ENCODE measurements at regions not wholly inside any gene's neighbourhood (a gene's known extent, or its start where the extent isn't known, plus 50 kb on each side); places are given as distances from the start of the nearest gene placed in this dataset.

DNA sequence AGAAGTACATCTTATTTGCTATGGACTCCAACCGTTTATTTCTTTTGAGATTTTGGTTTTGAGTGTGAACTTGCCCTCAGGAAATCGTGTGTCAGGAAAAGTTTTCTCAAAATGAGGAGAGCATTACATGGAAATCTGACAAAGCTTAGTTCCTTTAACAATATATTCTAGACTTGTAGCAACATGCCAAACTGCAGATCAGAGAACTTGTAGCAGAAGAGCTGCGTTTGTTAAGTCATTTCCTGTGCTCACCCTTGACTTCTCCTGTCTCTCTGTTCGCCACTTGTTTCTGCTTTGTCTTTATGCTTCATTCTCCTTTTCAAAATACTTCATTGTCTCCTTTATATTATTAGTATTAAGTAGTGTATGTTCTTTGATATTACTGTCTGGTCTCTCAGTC is 116.6 kb upstream of the FOXP2 start:
- 71% methylated on average over 4 of the region's 4 CpGs for WGBS

DNA sequence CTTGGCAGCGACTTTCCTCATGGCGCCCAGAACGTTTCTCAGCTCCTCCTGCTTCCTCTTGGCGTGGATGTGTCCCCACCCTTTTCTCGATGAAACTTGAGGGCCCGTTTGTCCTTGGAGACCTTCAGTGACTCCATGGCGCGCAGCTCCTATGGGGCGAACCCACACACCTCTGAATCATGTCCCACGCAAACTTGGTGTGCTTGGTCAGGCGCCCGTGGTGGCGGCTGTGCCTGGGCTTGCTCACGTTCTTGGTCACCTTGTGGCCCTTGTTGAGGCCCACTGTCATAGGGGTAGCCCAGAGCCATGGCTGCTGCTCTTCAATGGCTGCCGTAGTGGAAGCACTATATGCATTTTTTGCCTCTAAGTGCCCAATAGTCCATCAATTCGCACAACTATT is 117.5 kb upstream of the FOXP2 start:
- H3K9me3 ChIP-seq (ENCODE audit: control insufficient read depth in 4 of 4, low read length in 3 of 4): no peaks in the 10 kb centered on the region
- H3K9ac ChIP-seq (ENCODE audit: low read depth in 1 of 2, low read length in 2 of 2): no peak overlapping the region
- H3K4me3 ChIP-seq (ENCODE audit: low read depth in 1 of 3, low read length in 3 of 3): no peak overlapping the region
- H3K4me1 ChIP-seq (ENCODE audit: control insufficient read depth in 4 of 4, insufficient read depth in 4 of 4, low read length in 3 of 4): no peaks in the 10 kb centered on the region
- no peak overlapping the region for H3K27ac ChIP-seq (ENCODE audit: low read depth in 1 of 2, low read length in 2 of 2)
- 96% methylated on average over 16 of the region's 16 CpGs for WGBS
- no peak for DNase-seq (ENCODE audit: low spot score)
- no peaks in the 10 kb centered on the region for H3K27me3 ChIP-seq (ENCODE audit: control insufficient read depth in 4 of 4, insufficient read depth in 4 of 4, low read length in 3 of 4)
- H3K36me3 ChIP-seq (ENCODE audit: control insufficient read depth in 4 of 4, insufficient read depth in 3 of 4, low read depth in 1 of 4, low read length in 3 of 4): no peaks in the 10 kb centered on the region
- TF ChIP-seq, protein P1, sequence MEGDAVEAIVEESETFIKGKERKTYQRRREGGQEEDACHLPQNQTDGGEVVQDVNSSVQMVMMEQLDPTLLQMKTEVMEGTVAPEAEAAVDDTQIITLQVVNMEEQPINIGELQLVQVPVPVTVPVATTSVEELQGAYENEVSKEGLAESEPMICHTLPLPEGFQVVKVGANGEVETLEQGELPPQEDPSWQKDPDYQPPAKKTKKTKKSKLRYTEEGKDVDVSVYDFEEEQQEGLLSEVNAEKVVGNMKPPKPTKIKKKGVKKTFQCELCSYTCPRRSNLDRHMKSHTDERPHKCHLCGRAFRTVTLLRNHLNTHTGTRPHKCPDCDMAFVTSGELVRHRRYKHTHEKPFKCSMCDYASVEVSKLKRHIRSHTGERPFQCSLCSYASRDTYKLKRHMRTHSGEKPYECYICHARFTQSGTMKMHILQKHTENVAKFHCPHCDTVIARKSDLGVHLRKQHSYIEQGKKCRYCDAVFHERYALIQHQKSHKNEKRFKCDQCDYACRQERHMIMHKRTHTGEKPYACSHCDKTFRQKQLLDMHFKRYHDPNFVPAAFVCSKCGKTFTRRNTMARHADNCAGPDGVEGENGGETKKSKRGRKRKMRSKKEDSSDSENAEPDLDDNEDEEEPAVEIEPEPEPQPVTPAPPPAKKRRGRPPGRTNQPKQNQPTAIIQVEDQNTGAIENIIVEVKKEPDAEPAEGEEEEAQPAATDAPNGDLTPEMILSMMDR (IDR thresholded peaks at IDR 0.05; ENCODE audit: low read depth, low read length, missing input control): no peak
- TF ChIP-seq HNF4G (IDR thresholded peaks at IDR 0.05) (no peak), EGR1 (IDR thresholded peaks at IDR 0.05; ENCODE audit: low read depth in 2 of 2) (no peak), GABPA (IDR thresholded peaks at IDR 0.05 in 1 of 2, conservative IDR thresholded peaks at IDR 0.05 in 1 of 2) (no peak)
- TF ChIP-seq, protein P2, sequence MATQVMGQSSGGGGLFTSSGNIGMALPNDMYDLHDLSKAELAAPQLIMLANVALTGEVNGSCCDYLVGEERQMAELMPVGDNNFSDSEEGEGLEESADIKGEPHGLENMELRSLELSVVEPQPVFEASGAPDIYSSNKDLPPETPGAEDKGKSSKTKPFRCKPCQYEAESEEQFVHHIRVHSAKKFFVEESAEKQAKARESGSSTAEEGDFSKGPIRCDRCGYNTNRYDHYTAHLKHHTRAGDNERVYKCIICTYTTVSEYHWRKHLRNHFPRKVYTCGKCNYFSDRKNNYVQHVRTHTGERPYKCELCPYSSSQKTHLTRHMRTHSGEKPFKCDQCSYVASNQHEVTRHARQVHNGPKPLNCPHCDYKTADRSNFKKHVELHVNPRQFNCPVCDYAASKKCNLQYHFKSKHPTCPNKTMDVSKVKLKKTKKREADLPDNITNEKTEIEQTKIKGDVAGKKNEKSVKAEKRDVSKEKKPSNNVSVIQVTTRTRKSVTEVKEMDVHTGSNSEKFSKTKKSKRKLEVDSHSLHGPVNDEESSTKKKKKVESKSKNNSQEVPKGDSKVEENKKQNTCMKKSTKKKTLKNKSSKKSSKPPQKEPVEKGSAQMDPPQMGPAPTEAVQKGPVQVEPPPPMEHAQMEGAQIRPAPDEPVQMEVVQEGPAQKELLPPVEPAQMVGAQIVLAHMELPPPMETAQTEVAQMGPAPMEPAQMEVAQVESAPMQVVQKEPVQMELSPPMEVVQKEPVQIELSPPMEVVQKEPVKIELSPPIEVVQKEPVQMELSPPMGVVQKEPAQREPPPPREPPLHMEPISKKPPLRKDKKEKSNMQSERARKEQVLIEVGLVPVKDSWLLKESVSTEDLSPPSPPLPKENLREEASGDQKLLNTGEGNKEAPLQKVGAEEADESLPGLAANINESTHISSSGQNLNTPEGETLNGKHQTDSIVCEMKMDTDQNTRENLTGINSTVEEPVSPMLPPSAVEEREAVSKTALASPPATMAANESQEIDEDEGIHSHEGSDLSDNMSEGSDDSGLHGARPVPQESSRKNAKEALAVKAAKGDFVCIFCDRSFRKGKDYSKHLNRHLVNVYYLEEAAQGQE (IDR thresholded peaks at IDR 0.05): no peak

More for the DNA sequence above, 116.6 kb upstream of the FOXP2 start:
- Histone ChIP-seq H3K4me3 (ENCODE audit: low read depth in 1 of 3, low read length in 3 of 3) (no peak overlapping the region), H3K9ac (ENCODE audit: low read depth in 1 of 2, low read length in 2 of 2) (no peak overlapping the region), H3K27me3 (ENCODE audit: control insufficient read depth in 4 of 4, insufficient read depth in 4 of 4, low read length in 3 of 4) (no peaks in the 10 kb centered on the region), H3K27ac (ENCODE audit: low read depth in 1 of 2, low read length in 2 of 2) (no peak overlapping the region), H3K36me3 (ENCODE audit: control insufficient read depth in 4 of 4, insufficient read depth in 3 of 4, low read depth in 1 of 4, low read length in 3 of 4) (no peaks in the 10 kb centered on the region), H3K4me1 (ENCODE audit: control insufficient read depth in 4 of 4, insufficient read depth in 4 of 4, low read length in 3 of 4) (no peaks in the 10 kb centered on the region), H3K9me3 (ENCODE audit: control insufficient read depth in 4 of 4, low read length in 3 of 4) (no peaks in the 10 kb centered on the region)
- TF ChIP-seq RAD21 (IDR thresholded peaks at IDR 0.05) (no peak), TAF1 (conservative IDR thresholded peaks at IDR 0.05) (no peak), NR2F2 (IDR thresholded peaks at IDR 0.05) (no peak), FOXA1 (IDR thresholded peaks at IDR 0.05) (no peak), GABPA (IDR thresholded peaks at IDR 0.05 in 1 of 2, conservative IDR thresholded peaks at IDR 0.05 in 1 of 2) (no peak), RXRA (IDR thresholded peaks at IDR 0.05) (no peak), EGR1 (IDR thresholded peaks at IDR 0.05; ENCODE audit: low read depth in 2 of 2) (no peak), JUND (IDR thresholded peaks at IDR 0.05) (no peak), HNF4G (IDR thresholded peaks at IDR 0.05) (no peak), YY1 (IDR thresholded peaks at IDR 0.05) (no peak), SP1 (IDR thresholded peaks at IDR 0.05) (no peak), FOXA2 (IDR thresholded peaks at IDR 0.05) (no peak)
- TF ChIP-seq, protein P2 (IDR thresholded peaks at IDR 0.05): no peak
- TF ChIP-seq, protein P3, sequence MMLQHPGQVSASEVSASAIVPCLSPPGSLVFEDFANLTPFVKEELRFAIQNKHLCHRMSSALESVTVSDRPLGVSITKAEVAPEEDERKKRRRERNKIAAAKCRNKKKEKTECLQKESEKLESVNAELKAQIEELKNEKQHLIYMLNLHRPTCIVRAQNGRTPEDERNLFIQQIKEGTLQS (IDR thresholded peaks at IDR 0.05): no peak
- TF ChIP-seq, protein P4, sequence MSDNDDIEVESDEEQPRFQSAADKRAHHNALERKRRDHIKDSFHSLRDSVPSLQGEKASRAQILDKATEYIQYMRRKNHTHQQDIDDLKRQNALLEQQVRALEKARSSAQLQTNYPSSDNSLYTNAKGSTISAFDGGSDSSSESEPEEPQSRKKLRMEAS (IDR thresholded peaks at IDR 0.05): no peak
- TF ChIP-seq, protein P5, sequence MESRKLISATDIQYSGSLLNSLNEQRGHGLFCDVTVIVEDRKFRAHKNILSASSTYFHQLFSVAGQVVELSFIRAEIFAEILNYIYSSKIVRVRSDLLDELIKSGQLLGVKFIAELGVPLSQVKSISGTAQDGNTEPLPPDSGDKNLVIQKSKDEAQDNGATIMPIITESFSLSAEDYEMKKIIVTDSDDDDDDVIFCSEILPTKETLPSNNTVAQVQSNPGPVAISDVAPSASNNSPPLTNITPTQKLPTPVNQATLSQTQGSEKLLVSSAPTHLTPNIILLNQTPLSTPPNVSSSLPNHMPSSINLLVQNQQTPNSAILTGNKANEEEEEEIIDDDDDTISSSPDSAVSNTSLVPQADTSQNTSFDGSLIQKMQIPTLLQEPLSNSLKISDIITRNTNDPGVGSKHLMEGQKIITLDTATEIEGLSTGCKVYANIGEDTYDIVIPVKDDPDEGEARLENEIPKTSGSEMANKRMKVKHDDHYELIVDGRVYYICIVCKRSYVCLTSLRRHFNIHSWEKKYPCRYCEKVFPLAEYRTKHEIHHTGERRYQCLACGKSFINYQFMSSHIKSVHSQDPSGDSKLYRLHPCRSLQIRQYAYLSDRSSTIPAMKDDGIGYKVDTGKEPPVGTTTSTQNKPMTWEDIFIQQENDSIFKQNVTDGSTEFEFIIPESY (IDR thresholded peaks at IDR 0.05): no peak
- TF ChIP-seq, protein P1 (IDR thresholded peaks at IDR 0.05; ENCODE audit: low read depth, low read length, missing input control): no peak
- no peak for DNase-seq (ENCODE audit: low spot score)

Data from liver (tissue), 8 donors.